ENCODE measurements at regions not wholly inside any gene's neighbourhood (a gene's known extent, or its start where the extent isn't known, plus 50 kb on each side); places are given as distances from the start of the nearest gene placed in this dataset.
"Not testable (repeated sequence)": the region's sequence is repeated elsewhere in the genome, so short reads cannot be mapped to it uniquely, and the experiment has no call there.

DNA sequence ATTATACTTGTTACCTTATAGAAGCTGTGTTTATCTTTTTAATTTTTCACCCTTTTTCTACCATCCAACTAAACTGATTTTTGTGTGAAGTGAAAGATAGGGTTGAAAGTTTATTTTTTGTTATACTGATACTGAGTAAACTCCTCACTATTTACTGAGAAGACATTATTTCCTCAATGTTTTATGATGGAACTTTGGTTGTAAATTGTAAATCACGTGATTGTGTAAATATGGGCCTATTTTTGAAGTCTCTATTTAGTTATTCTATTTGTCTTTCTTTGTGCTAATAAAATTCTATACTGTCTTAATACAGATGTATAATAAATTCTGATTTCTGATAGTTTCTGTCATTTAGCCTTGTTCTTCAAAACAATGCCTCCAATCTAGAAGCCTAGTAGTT, 697.2 kb upstream of the SLC8A1 start:
- no peak for DNase-seq (ENCODE audit: low read depth)

- no peak for DNase-seq (ENCODE audit: low read depth)
Measured at GRCh38 chr2:41151746-41152145, 699.9 kb upstream of the SLC8A1 start.

- no peak for DNase-seq (ENCODE audit: low read depth)
Measured at GRCh38 chr2:41152318-41152717, 700.4 kb upstream of the SLC8A1 start.

- no peak for DNase-seq (ENCODE audit: low read depth)
Measured at GRCh38 chr2:41160439-41160838, 708.5 kb upstream of the SLC8A1 start.

DNA sequence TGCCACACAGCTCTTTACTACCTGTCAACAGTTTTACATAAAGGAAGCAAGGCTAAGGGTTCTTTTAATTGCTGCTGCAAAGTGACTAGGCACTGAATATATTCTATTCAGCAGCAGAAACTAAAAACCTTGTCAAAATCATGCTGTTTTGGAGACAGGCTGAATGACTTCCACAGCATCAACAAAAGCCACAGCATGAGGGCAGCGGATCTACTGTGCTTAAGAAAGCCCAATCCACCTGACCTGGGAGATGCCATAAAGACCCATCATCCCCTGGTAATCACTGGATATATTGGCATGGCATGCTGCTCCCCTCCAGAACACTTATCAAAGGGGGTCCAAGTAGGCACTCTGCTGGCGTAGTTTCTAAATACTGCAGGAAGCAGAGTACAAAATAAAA, 715.1 kb upstream of the SLC8A1 start:
- no peak for DNase-seq (ENCODE audit: low read depth)

- DNase-seq (ENCODE audit: low read depth), result no peak
Measured at GRCh38 chr2:41169744-41170143, 717.9 kb upstream of the SLC8A1 start.

DNA sequence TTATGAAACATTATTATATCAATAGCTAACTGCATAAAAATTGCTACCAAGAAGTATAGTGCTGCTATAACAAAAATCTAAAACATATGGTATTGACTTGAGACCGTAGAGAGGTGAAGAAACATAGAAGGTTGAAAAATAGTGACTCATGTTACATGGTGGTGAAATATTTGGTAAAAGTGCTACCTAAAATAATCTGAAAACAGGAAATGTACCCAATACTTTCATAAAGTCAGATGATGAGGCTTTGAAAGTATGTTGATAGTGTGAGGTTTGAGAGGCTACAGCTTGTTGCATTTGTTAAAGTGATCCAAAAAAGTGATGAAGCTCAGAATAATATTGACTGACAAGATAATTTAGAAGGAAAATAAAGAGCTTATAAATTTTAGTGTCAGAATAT, 718.7 kb upstream of the SLC8A1 start:
- no peak for DNase-seq (ENCODE audit: low read depth)

DNA sequence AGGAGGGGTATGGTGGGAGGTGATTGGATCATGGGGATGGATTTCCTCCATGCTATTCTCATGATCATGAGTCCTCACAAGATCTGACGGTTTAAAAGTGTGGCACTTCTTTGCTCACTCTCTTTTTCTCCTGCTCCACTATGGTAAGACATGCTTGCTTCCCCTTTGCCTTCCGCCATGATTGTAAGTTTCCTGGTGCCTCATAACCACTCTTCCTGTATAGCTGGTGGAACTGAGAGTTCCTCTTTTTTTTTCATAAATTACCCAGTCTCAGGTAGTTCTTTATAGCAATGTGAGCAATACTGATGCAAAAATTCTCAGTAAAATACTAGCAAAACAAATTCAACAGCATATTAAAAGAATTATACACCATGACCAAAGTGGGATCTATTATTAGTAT, 728.5 kb upstream of the SLC8A1 start:
- DNase-seq (ENCODE audit: low read depth), result no peak

GRCh38 chr2:41182961-41183360, 731.1 kb upstream of the SLC8A1 start:
- DNase-seq (ENCODE audit: low read depth), result no peak

GRCh38 chr2:41187376-41188122, 735.7 kb upstream of the SLC8A1 start:
- DNase-seq (ENCODE audit: low read depth), result no peak

GRCh38 chr2:41194230-41194629, 742.3 kb upstream of the SLC8A1 start:
- peak; percentile 18 for DNase-seq (ENCODE audit: low read depth)

DNA sequence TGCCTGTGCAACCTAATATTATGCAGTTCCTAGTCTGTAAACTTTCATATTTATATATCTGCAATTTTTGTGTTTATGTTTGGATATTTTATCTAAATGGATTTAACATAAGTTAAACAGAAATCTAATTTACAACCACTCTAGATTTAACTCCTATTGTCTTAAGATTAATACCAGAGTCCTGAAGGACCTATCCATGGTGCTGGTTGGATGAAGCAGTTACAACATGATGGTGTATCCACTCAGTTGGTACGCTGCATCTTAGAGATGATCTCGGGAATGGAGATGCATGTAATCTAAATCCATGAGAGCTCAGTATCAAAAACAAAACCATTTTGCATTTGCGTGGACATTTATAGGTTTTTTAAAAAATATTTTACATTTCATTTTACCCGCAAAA, 745.9 kb upstream of the SLC8A1 start:
- DNase-seq (ENCODE audit: low read depth), result peak; percentile 40

GRCh38 chr2:41199334-41199733, 747.4 kb upstream of the SLC8A1 start:
- peak; percentile 43 for DNase-seq (ENCODE audit: low read depth)

- DNase-seq (ENCODE audit: low read depth), result no peak
Measured at GRCh38 chr2:41204315-41204714, 752.4 kb upstream of the SLC8A1 start.

DNA sequence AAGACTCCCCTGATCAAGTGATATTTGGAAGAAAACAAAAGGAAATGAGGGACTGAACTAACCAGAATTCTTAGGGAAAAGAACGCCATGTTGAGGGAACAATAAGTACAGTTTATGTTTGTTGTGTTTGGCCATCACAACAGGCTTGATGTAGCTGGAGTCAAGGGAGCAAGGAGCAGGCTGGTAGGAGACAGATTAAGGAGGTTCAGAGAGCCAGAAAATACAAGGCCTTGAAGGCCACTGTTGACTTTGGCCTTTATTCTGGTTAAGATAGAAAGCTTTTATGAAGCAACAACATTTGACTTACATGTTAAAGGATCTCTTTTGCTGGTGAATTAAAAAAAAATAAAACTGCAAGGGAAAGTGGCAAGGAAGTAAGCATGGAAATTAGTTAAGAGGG, 754.1 kb upstream of the SLC8A1 start:
- DNase-seq (ENCODE audit: low read depth), result no peak

DNA sequence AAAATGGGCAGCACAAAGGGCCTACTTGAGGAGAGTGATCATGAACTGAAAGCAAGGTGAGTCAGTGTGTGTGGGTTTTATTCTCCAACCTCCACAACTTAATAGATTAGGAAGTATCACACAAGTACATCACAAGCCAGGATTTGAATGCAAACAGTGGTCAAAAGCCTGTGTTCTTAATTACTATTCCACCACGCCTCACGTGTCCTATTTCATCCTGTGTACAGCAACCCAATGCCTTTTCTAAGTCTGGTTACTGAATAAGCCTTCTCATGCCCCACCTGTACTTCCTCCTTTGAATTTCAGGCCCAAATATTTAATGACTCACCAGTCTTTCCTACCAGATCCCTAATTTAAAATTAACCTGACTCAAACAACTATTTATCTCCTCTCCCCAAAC, 755.7 kb upstream of the SLC8A1 start:
- DNase-seq (ENCODE audit: low read depth), result no peak

- DNase-seq (ENCODE audit: low read depth), result not testable (repeated sequence)
Measured at GRCh38 chr2:41210030-41210429, 758.1 kb upstream of the SLC8A1 start.

- DNase-seq (ENCODE audit: low read depth), result no peak
Measured at GRCh38 chr2:41216978-41217377, 765.1 kb upstream of the SLC8A1 start.

DNA sequence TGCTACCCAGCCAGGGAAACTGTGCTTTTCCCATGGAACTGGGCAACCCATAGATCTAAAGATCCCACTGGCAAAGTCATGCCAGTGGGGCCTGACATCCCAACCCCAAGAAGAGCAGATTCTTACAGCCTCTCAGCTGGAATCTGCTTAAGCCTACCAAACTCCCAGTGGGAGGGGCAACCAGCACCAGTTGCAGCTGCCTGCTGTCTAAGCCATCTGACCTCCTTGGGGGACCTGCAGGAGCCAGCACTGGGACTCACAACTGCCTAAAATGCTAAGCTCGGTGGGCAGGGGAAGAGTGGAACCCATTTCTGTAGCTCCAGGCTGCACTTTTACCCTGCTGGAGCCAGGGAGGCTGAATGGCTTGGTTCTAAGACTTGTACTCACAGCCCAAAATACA, 770.7 kb upstream of the SLC8A1 start:
- DNase-seq (ENCODE audit: low read depth), result no peak

GRCh38 chr2:41234093-41234492, 782.2 kb upstream of the SLC8A1 start:
- DNase-seq (ENCODE audit: low read depth), result no peak

- DNase-seq (ENCODE audit: low read depth), result no peak
Measured at GRCh38 chr2:41241325-41242000, 789.6 kb upstream of the SLC8A1 start.

GRCh38 chr2:41242001-41242331, 790.1 kb upstream of the SLC8A1 start:
- no peak for DNase-seq (ENCODE audit: low read depth)

- no peak for DNase-seq (ENCODE audit: low read depth)
Measured at GRCh38 chr2:41267929-41268659, 779.7 kb upstream of the PKDCC start.
